HCT116 (cell line): ENCODE measurements at regions not wholly inside any gene's neighbourhood (a gene's known extent, or its start where the extent isn't known, plus 50 kb on each side); places are given as distances from the start of the nearest gene placed in this dataset.

Experiments used
- ATAC-seq: fragments of 200-7000 bp; cut with Tn5 transposase; 2 replicates; pipeline ENCODE4 v1.9.1; 2020; ENCODE audit warnings: mild to moderate bottlenecking, moderate library complexity
- BruUV-seq: library from RNA; stranded (reverse); fragments of 400-500 nt; replicated peaks from 2 replicates; lab custom pipeline; 2021; lab: Mats Ljungman, UMichigan
- CTCF ChIA-PET: fragments of 300-600 bp; sonication (Branson Sonifier 250); formaldehyde crosslinking; loops from one replicate; lab custom pipeline; 2021; ENCODE audit warnings: antibody characterized with exemption; lab: Charles Lee
- POLR2A ChIA-PET: fragments of 300-600, 350-600 bp; sonication (Branson Sonifier 250); formaldehyde crosslinking; loops from one replicate; lab custom pipeline; 2021; ENCODE audit warnings: antibody characterized with exemption; lab: Charles Lee
- RAD21 ChIA-PET, 2 experiments: fragments of 300-600 bp; sonication (Branson Sonifier 250); formaldehyde crosslinking; loops; one replicate each; lab custom pipeline; 2023; ENCODE audit warnings: low total read pairs in 2 of 2; ENCODE audit not compliant: uncharacterized antibody in 2 of 2, unreplicated experiment in 2 of 2, low non-redundant PET in 1 of 2; lab: Charles Lee
- DNase-seq: peaks from one replicate; pipeline ENCODE4 v3.0.0-alpha.2; 2010; ENCODE audit warnings: low read depth, low spot score
- H2AFZ ChIP-seq: fragments of 200-600 bp; shearing (Covaris generic), sonication (generic); 2 replicates; pipeline ENCODE4 v1.6.1; 2017; ENCODE audit warnings: low read depth, mixed run types, mixed read lengths, antibody characterized with exemption, low read length; ENCODE audit not compliant: poor library complexity, severe bottlenecking
- H3K27ac ChIP-seq: 2 replicates; pipeline ENCODE4 v1.5.1; 2012; ENCODE audit warnings: low read depth, low read length
- H3K27me3 ChIP-seq: fragments of 200-600 bp; sonication (generic); 2 replicates; pipeline ENCODE4 v1.6.1; 2016; ENCODE audit warnings: mixed run types, low read length, mixed read lengths; ENCODE audit not compliant: insufficient read depth
- H3K36me3 ChIP-seq, 2 experiments: fragments of 200-500 bp in 1 of 2; fragments of 200-600 bp in 1 of 2; sonication (Bioruptor generic) in 1 of 2; sonication (generic) in 1 of 2; 2 replicates each; pipeline versions ENCODE4 v1.5.1 to v1.6.1; 2014 to 2016; ENCODE audit warnings: low read length in 2 of 2, inconsistent platforms in 1 of 2, mixed read lengths in 1 of 2, mixed run types in 1 of 2; ENCODE audit not compliant: insufficient read depth in 2 of 2, control insufficient read depth in 1 of 2
- H3K4me1 ChIP-seq, 2 experiments: fragments of 200-600 bp in 1 of 2; sonication (generic) in 1 of 2; 2 replicates each; pipeline versions ENCODE4 v1.5.1 to v1.6.1; 2012 to 2017; ENCODE audit warnings: low read length in 2 of 2, inconsistent platforms in 1 of 2, mild to moderate bottlenecking in 1 of 2, mixed read lengths in 1 of 2, mixed run types in 1 of 2, moderate library complexity in 1 of 2; ENCODE audit not compliant: insufficient read depth in 2 of 2, control insufficient read depth in 1 of 2
- H3K4me2 ChIP-seq: fragments of 200-600 bp; sonication (generic); 2 replicates; pipeline ENCODE4 v1.6.1; 2017; ENCODE audit warnings: mixed run types, low read length, mixed read lengths
- H3K4me3 ChIP-seq, 2 experiments: fragments of 200-600 bp in 1 of 2; sonication (generic) in 1 of 2; replicated peaks in 1 of 2; 2 replicates each; pipeline ENCODE4 v1.5.1; 2011 to 2016; ENCODE audit warnings: low read length in 2 of 2, control low read depth in 1 of 2, low read depth in 1 of 2, mild to moderate bottlenecking in 1 of 2, mixed read lengths in 1 of 2, mixed run types in 1 of 2
- H3K79me2 ChIP-seq: fragments of 200-600 bp; sonication (generic); 2 replicates; pipeline ENCODE4 v1.6.1; 2017; ENCODE audit warnings: mild to moderate bottlenecking, mixed run types, low read length, moderate library complexity, mixed read lengths; ENCODE audit not compliant: insufficient read depth
- H3K9ac ChIP-seq: fragments of 200-600 bp; sonication (generic); 2 replicates; pipeline ENCODE4 v1.6.1; 2016; ENCODE audit warnings: low read length, mixed read lengths
- H3K9me2 ChIP-seq: fragments of 200-600 bp; sonication (generic), shearing (Covaris generic); 2 replicates; pipeline ENCODE4 v1.6.1; 2017; ENCODE audit warnings: mixed run types, mild to moderate bottlenecking, moderate library complexity; ENCODE audit not compliant: insufficient read depth
- H3K9me3 ChIP-seq, 2 experiments: fragments of 200-500 bp in 1 of 2; fragments of 200-600 bp in 1 of 2; sonication (Bioruptor generic) in 1 of 2; sonication (generic) in 1 of 2; 2 replicates each; pipeline ENCODE4 v1.6.1; 2014 to 2017; ENCODE audit warnings: low read length in 2 of 2, mixed read lengths in 2 of 2, inconsistent platforms in 1 of 2, low read depth in 1 of 2, mild to moderate bottlenecking in 1 of 2, mixed run types in 1 of 2, moderate library complexity in 1 of 2; ENCODE audit not compliant: control insufficient read depth in 1 of 2, insufficient read depth in 1 of 2
- H4K20me1 ChIP-seq: fragments of 200-600 bp; sonication (generic), shearing (Covaris generic); 2 replicates; pipeline ENCODE4 v1.6.1; 2017; ENCODE audit warnings: mixed run types, mild to moderate bottlenecking, moderate library complexity; ENCODE audit not compliant: insufficient read depth
- CBX3 ChIP-seq: IDR thresholded peaks from 2 replicates; pipeline ENCODE4 v1.6.1; 2012; ENCODE audit warnings: low read depth
- CEBPB ChIP-seq: IDR thresholded peaks from 2 replicates; pipeline ENCODE4 v1.6.1; 2012; ENCODE audit warnings: low read depth
- EGR1 ChIP-seq: IDR thresholded peaks from 2 replicates; pipeline ENCODE4 v1.6.1; 2012; ENCODE audit warnings: low read depth
- EZH2 ChIP-seq: fragments of 200-600 bp; sonication (generic); IDR thresholded peaks from 2 replicates; pipeline ENCODE4 v1.6.1; 2017; ENCODE audit warnings: antibody characterized with exemption, mixed run types
- EZH2phosphoT487 ChIP-seq: fragments of 200-600 bp; IDR thresholded peaks from 2 replicates; pipeline ENCODE4 v1.6.1; 2018; ENCODE audit warnings: antibody characterized with exemption, borderline replicate concordance
- FOSL1 ChIP-seq: IDR thresholded peaks from 2 replicates; pipeline ENCODE4 v1.6.1; 2012; ENCODE audit warnings: low read depth
- JUND ChIP-seq: IDR thresholded peaks from 2 replicates; pipeline ENCODE4 v1.6.1; 2012
- POLR2AphosphoS5 ChIP-seq: IDR thresholded peaks from 2 replicates; pipeline ENCODE4 v1.6.1; 2011; ENCODE audit warnings: mild to moderate bottlenecking, low read depth, low read length, moderate library complexity
- SIN3A ChIP-seq: IDR thresholded peaks from 2 replicates; pipeline ENCODE4 v1.6.1; 2012; ENCODE audit warnings: low read depth
- SP1 ChIP-seq: IDR thresholded peaks from 2 replicates; pipeline ENCODE4 v1.6.1; 2012; ENCODE audit warnings: low read depth
- SRF ChIP-seq: IDR thresholded peaks from 2 replicates; pipeline ENCODE4 v1.6.1; 2012; ENCODE audit warnings: low read depth
- TCF7L2 ChIP-seq: IDR thresholded peaks from 2 replicates; pipeline ENCODE4 v1.7.0; 2011; ENCODE audit warnings: borderline replicate concordance, inconsistent platforms; ENCODE audit not compliant: insufficient read depth, insufficient read length; ENCODE audit errors: extremely low read depth
- YY1 ChIP-seq: IDR thresholded peaks from 2 replicates; pipeline ENCODE4 v1.6.1; 2011; ENCODE audit warnings: low read length, low read depth, moderate library complexity, mild to moderate bottlenecking; ENCODE audit not compliant: insufficient replicate concordance; ENCODE audit errors: extremely low read depth
- intact Hi-C: fragments of 100-400 bp; cut with micrococcal nuclease; formaldehyde crosslinking; loops from 2 replicates; pipeline ENCODE4 v1.10.0; 2022
- TF ChIP-seq, protein P1 (sequence below): IDR thresholded peaks from 2 replicates; pipeline ENCODE4 v1.6.1; 2012
- TF ChIP-seq, protein P2 (sequence below): IDR thresholded peaks from 2 replicates; pipeline ENCODE4 v1.6.1; 2012; ENCODE audit warnings: low read depth

DNA sequence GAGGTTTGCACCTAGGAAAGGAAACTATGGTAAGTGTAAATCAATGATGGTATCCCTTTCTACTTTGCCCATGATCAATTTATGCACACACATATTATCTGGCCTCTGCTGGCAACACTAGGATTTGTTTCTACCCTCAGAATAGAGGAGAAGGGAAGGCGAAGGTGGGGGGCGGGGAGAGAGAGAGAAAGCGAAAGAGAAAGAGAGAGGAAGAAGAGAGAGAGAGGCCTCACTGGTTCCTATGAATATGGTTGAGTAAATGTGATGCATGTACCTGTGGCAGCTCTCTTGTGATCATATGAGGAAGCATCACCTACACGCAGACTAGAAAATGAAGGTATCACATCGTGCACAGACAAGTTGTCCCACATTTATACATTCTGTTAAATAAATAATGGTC, 882.0 kb upstream of the SLITRK6 start:
- Histone ChIP-seq H3K27me3 (no peaks in the 10 kb centered on the region), H3K79me2 (no peaks in the 10 kb centered on the region), H4K20me1 (no peaks in the 10 kb centered on the region; the same call in 1 of the 2 replicates), H2AFZ (no peak overlapping the region), H3K9ac (no peak overlapping the region), H3K4me2 (no peak overlapping the region), H3K27ac (no peak overlapping the region), H3K9me2 (no peaks in the 10 kb centered on the region), H3K36me3 (no peaks in the 10 kb centered on the region)
- no peak for ATAC-seq
- RAD21 ChIA-PET: no interaction called here
- CTCF ChIA-PET: no interaction called here
- TF ChIP-seq SRF (no peak), FOSL1 (no peak), SIN3A (no peak), POLR2AphosphoS5 (no peak), CEBPB (no peak), EZH2 (no peak), YY1 (no peak), TCF7L2 (no peak), CBX3 (no peak), SP1 (no peak), JUND (no peak), EZH2phosphoT487 (no peak), EGR1 (no peak)
- TF ChIP-seq, protein P1, sequence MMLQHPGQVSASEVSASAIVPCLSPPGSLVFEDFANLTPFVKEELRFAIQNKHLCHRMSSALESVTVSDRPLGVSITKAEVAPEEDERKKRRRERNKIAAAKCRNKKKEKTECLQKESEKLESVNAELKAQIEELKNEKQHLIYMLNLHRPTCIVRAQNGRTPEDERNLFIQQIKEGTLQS: no peak
- TF ChIP-seq, protein P2, sequence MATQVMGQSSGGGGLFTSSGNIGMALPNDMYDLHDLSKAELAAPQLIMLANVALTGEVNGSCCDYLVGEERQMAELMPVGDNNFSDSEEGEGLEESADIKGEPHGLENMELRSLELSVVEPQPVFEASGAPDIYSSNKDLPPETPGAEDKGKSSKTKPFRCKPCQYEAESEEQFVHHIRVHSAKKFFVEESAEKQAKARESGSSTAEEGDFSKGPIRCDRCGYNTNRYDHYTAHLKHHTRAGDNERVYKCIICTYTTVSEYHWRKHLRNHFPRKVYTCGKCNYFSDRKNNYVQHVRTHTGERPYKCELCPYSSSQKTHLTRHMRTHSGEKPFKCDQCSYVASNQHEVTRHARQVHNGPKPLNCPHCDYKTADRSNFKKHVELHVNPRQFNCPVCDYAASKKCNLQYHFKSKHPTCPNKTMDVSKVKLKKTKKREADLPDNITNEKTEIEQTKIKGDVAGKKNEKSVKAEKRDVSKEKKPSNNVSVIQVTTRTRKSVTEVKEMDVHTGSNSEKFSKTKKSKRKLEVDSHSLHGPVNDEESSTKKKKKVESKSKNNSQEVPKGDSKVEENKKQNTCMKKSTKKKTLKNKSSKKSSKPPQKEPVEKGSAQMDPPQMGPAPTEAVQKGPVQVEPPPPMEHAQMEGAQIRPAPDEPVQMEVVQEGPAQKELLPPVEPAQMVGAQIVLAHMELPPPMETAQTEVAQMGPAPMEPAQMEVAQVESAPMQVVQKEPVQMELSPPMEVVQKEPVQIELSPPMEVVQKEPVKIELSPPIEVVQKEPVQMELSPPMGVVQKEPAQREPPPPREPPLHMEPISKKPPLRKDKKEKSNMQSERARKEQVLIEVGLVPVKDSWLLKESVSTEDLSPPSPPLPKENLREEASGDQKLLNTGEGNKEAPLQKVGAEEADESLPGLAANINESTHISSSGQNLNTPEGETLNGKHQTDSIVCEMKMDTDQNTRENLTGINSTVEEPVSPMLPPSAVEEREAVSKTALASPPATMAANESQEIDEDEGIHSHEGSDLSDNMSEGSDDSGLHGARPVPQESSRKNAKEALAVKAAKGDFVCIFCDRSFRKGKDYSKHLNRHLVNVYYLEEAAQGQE: no peak
- TF ChIP-seq, all 23 proteins: peak for 0
- POLR2A ChIA-PET: no interaction called here
- intact Hi-C loops: no loop called here
- no peak for DNase-seq
- Histone ChIP-seq H3K4me1 (no peaks in the 10 kb centered on the region), H3K4me3 (no peak overlapping the region), H3K9me3 (no peaks in the 10 kb centered on the region)
- no TSS peak for BruUV-seq
